ENCODE measurements at regions not wholly inside any gene's neighbourhood (a gene's known extent, or its start where the extent isn't known, plus 50 kb on each side); places are given as distances from the start of the nearest gene placed in this dataset.

GRCh38 chr4:110826656-110827055, 203.8 kb upstream of the PITX2 start:
- TF ChIP-seq POLR2A (IDR thresholded peaks at IDR 0.05) (no peak), CTCF (IDR thresholded peaks at IDR 0.05) (no peak)

Measured in right lobe of liver (tissue), 4 donors.